ENCODE measurements at regions not wholly inside any gene's neighbourhood (a gene's known extent, or its start where the extent isn't known, plus 50 kb on each side); places are given as distances from the start of the nearest gene placed in this dataset.

GRCh38 chr12:107525719-107526554 lies 159.7 kb upstream of the PWP1 start:
- Mint-ChIP-seq H3K4me3 (ENCODE audit: low read depth) (no peak overlapping the region), H3K4me1 (ENCODE audit: low read depth) (no peaks in the 10 kb centered on the region)

GRCh38 chr12:107526555-107527180 lies 158.9 kb upstream of the PWP1 start:
- H3K4me3 Mint-ChIP-seq (ENCODE audit: low read depth) = no peak overlapping the region
- DNase-seq (ENCODE audit: low spot score) = no peak
- H3K27me3 Mint-ChIP-seq (ENCODE audit: low read depth) = no peaks in the 10 kb centered on the region
- H3K36me3 Mint-ChIP-seq (ENCODE audit: low read depth) = peaks cover 4% of the 10 kb centered on the region
- peaks cover 4% of the 10 kb centered on the region for H3K9me3 Mint-ChIP-seq
- H3K27ac Mint-ChIP-seq = no peak overlapping the region
- intact Hi-C loops (cut with micrococcal nuclease) = no loop called here
- no peaks in the 10 kb centered on the region for H3K4me1 Mint-ChIP-seq (ENCODE audit: low read depth)

More at GRCh38 chr12:107525719-107526554, 159.7 kb upstream of the PWP1 start:
- no peaks in the 10 kb centered on the region for H3K27me3 Mint-ChIP-seq (ENCODE audit: low read depth)
- no peak for DNase-seq (ENCODE audit: low spot score)
- peaks cover 10% of the 10 kb centered on the region for H3K36me3 Mint-ChIP-seq (ENCODE audit: low read depth)
- intact Hi-C loops (cut with micrococcal nuclease) = no loop called here
- H3K9me3 Mint-ChIP-seq = peaks cover 6% of the 10 kb centered on the region
- no peak overlapping the region for H3K27ac Mint-ChIP-seq

GRCh38 chr12:107528731-107529365 lies 156.8 kb upstream of the PWP1 start:
- H3K36me3 Mint-ChIP-seq (ENCODE audit: low read depth) = no peaks in the 10 kb centered on the region
- H3K4me1 Mint-ChIP-seq (ENCODE audit: low read depth) = peaks cover 5% of the 10 kb centered on the region
- intact Hi-C loops (cut with micrococcal nuclease) = no loop called here
- DNase-seq (ENCODE audit: low spot score) = no peak
- H3K27me3 Mint-ChIP-seq (ENCODE audit: low read depth) = no peaks in the 10 kb centered on the region
- no peaks in the 10 kb centered on the region for H3K9me3 Mint-ChIP-seq
- no peak overlapping the region for H3K4me3 Mint-ChIP-seq (ENCODE audit: low read depth)
- no peak overlapping the region for H3K27ac Mint-ChIP-seq

- Mint-ChIP-seq H3K27ac (no peak overlapping the region), H3K4me3 (ENCODE audit: low read depth) (no peak overlapping the region), H3K4me1 (ENCODE audit: low read depth) (peaks cover 5% of the 10 kb centered on the region), H3K36me3 (ENCODE audit: low read depth) (no peaks in the 10 kb centered on the region), H3K27me3 (ENCODE audit: low read depth) (no peaks in the 10 kb centered on the region), H3K9me3 (no peaks in the 10 kb centered on the region)
- intact Hi-C loops (cut with micrococcal nuclease) = no loop called here
- no peak for DNase-seq (ENCODE audit: low spot score)
Measured at GRCh38 chr12:107529991-107530390, 155.6 kb upstream of the PWP1 start.

GRCh38 chr12:107530701-107531100 lies 154.9 kb upstream of the PWP1 start:
- no peak for DNase-seq (ENCODE audit: low spot score)
- H3K27ac Mint-ChIP-seq = no peak overlapping the region
- no peaks in the 10 kb centered on the region for H3K36me3 Mint-ChIP-seq (ENCODE audit: low read depth)
- no peak overlapping the region for H3K4me3 Mint-ChIP-seq (ENCODE audit: low read depth)
- intact Hi-C loops (cut with micrococcal nuclease) = no loop called here
- H3K27me3 Mint-ChIP-seq (ENCODE audit: low read depth) = no peaks in the 10 kb centered on the region
- no peaks in the 10 kb centered on the region for H3K9me3 Mint-ChIP-seq
- H3K4me1 Mint-ChIP-seq (ENCODE audit: low read depth) = peaks cover 5% of the 10 kb centered on the region

GRCh38 chr12:107533218-107533617 lies 152.4 kb upstream of the PWP1 start:
- Mint-ChIP-seq H3K27ac (no peak overlapping the region), H3K9me3 (no peaks in the 10 kb centered on the region), H3K27me3 (ENCODE audit: low read depth) (no peaks in the 10 kb centered on the region), H3K36me3 (ENCODE audit: low read depth) (no peaks in the 10 kb centered on the region), H3K4me1 (ENCODE audit: low read depth) (peaks cover 5% of the 10 kb centered on the region), H3K4me3 (ENCODE audit: low read depth) (no peak overlapping the region)
- intact Hi-C loops (cut with micrococcal nuclease) = no loop called here
- no peak for DNase-seq (ENCODE audit: low spot score)

- H3K27me3 Mint-ChIP-seq (ENCODE audit: low read depth) = no peaks in the 10 kb centered on the region
- DNase-seq (ENCODE audit: low spot score) = no peak
- intact Hi-C loops (cut with micrococcal nuclease) = no loop called here
- H3K36me3 Mint-ChIP-seq (ENCODE audit: low read depth) = no peaks in the 10 kb centered on the region
- no peaks in the 10 kb centered on the region for H3K9me3 Mint-ChIP-seq
- no peak overlapping the region for H3K4me3 Mint-ChIP-seq (ENCODE audit: low read depth)
- H3K27ac Mint-ChIP-seq = no peak overlapping the region
- peaks cover 9% of the 10 kb centered on the region for H3K4me1 Mint-ChIP-seq (ENCODE audit: low read depth)
Measured at GRCh38 chr12:107536613-107537012, 149.0 kb upstream of the PWP1 start.

GRCh38 chr12:107537464-107538119 lies 148.0 kb upstream of the PWP1 start:
- Mint-ChIP-seq H3K4me3 (ENCODE audit: low read depth) (no peak overlapping the region), H3K9me3 (no peaks in the 10 kb centered on the region), H3K27ac (no peak overlapping the region), H3K36me3 (ENCODE audit: low read depth) (no peaks in the 10 kb centered on the region), H3K4me1 (ENCODE audit: low read depth) (peaks cover 9% of the 10 kb centered on the region), H3K27me3 (ENCODE audit: low read depth) (no peaks in the 10 kb centered on the region)
- no peak for DNase-seq (ENCODE audit: low spot score)
- intact Hi-C loops (cut with micrococcal nuclease) = no loop called here

GRCh38 chr12:107539196-107539939 lies 146.2 kb upstream of the PWP1 start:
- no peak overlapping the region for H3K27ac Mint-ChIP-seq
- H3K4me3 Mint-ChIP-seq (ENCODE audit: low read depth) = no peak overlapping the region
- intact Hi-C loops (cut with micrococcal nuclease) = no loop called here
- DNase-seq (ENCODE audit: low spot score) = no peak
- no peaks in the 10 kb centered on the region for H3K27me3 Mint-ChIP-seq (ENCODE audit: low read depth)
- no peaks in the 10 kb centered on the region for H3K9me3 Mint-ChIP-seq
- H3K36me3 Mint-ChIP-seq (ENCODE audit: low read depth) = no peaks in the 10 kb centered on the region
- peaks cover 3% of the 10 kb centered on the region for H3K4me1 Mint-ChIP-seq (ENCODE audit: low read depth)

GRCh38 chr12:107541001-107541705 lies 144.4 kb upstream of the PWP1 start:
- DNase-seq (ENCODE audit: low spot score) = no peak
- H3K4me1 Mint-ChIP-seq (ENCODE audit: low read depth) = peaks cover 3% of the 10 kb centered on the region
- no peaks in the 10 kb centered on the region for H3K36me3 Mint-ChIP-seq (ENCODE audit: low read depth)
- H3K4me3 Mint-ChIP-seq (ENCODE audit: low read depth) = no peak overlapping the region
- no peaks in the 10 kb centered on the region for H3K9me3 Mint-ChIP-seq
- intact Hi-C loops (cut with micrococcal nuclease) = no loop called here
- no peak overlapping the region for H3K27ac Mint-ChIP-seq
- H3K27me3 Mint-ChIP-seq (ENCODE audit: low read depth) = no peaks in the 10 kb centered on the region

GRCh38 chr12:107543416-107543815 lies 142.2 kb upstream of the PWP1 start:
- H3K27me3 Mint-ChIP-seq (ENCODE audit: low read depth) = no peaks in the 10 kb centered on the region
- peaks cover 4% of the 10 kb centered on the region for H3K36me3 Mint-ChIP-seq (ENCODE audit: low read depth)
- H3K27ac Mint-ChIP-seq = no peak overlapping the region
- no peak overlapping the region for H3K4me3 Mint-ChIP-seq (ENCODE audit: low read depth)
- H3K4me1 Mint-ChIP-seq (ENCODE audit: low read depth) = peaks cover 3% of the 10 kb centered on the region
- DNase-seq (ENCODE audit: low spot score) = no peak
- H3K9me3 Mint-ChIP-seq = no peaks in the 10 kb centered on the region
- intact Hi-C loops (cut with micrococcal nuclease) = no loop called here

- H3K4me3 Mint-ChIP-seq (ENCODE audit: low read depth) = no peak overlapping the region
Measured at GRCh38 chr12:107543841-107544240, 141.8 kb upstream of the PWP1 start.

More at GRCh38 chr12:107543841-107544240, 141.8 kb upstream of the PWP1 start:
- no peak for DNase-seq (ENCODE audit: low spot score)
- Mint-ChIP-seq H3K27me3 (ENCODE audit: low read depth) (no peaks in the 10 kb centered on the region), H3K4me1 (ENCODE audit: low read depth) (peaks cover 3% of the 10 kb centered on the region), H3K36me3 (ENCODE audit: low read depth) (peaks cover 4% of the 10 kb centered on the region), H3K27ac (no peak overlapping the region), H3K9me3 (no peaks in the 10 kb centered on the region)
- intact Hi-C loops (cut with micrococcal nuclease) = no loop called here

Data from activated T-helper 2 cell treated with anti-CD3 and anti-CD28 coated beads, Interferon-gamma antibody, Interleukin-2, Interleukin-4, amounts not matched to agents 10 μg/mL and 5 μg/mL and 100 μg/mL, durations not matched to agents 14 hours and 24 hours and 36 hours (primary cell).